G401.6 (cell line): ENCODE measurements at regions not wholly inside any gene's neighbourhood (a gene's known extent, or its start where the extent isn't known, plus 50 kb on each side); places are given as distances from the start of the nearest gene placed in this dataset.

Experiments used
- FAIRE-seq: peaks from 2 replicates; lab custom pipeline; 2012; peaks lifted over from hg19 to GRCh38; lab: Jason Lieb, UNC

DNA sequence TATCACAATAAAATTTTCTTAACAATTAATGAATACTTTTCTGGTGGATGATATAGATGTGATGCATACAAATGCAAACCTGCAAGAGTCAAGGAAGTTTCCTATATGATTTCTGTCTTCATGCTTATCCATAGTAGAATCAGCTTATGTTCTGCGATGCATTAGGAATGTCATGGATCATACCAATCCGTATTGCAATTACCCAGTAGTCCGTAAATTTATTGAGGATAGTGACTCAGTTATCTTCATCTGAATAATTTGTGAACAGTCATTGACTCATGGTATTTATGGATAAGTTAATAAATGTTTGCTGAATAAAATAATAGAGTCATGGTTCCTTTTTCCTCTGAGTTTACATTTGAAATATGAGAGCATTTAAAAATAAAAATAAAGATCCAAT, 483.4 kb downstream of the LRFN5 start:
- FAIRE-seq: no peak

DNA sequence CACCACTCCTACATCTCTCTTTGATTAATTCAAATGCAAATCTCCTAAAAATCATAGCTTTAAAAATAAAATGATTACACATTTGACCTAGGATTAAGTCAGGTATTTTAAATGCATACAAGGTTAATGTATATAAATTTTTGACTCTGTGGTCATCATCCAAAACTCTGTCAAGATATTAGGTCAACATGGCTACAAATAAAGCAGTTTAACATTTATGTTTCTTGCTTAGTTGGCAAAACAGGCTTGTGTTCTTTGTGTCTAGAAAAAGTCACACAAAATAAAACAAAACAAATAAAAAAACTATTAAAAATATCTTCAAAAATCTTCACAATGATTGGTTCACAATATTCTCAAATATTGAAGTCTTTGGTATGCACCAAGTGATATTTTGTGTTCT, 473.2 kb downstream of the LRFN5 start:
- no peak for FAIRE-seq

DNA sequence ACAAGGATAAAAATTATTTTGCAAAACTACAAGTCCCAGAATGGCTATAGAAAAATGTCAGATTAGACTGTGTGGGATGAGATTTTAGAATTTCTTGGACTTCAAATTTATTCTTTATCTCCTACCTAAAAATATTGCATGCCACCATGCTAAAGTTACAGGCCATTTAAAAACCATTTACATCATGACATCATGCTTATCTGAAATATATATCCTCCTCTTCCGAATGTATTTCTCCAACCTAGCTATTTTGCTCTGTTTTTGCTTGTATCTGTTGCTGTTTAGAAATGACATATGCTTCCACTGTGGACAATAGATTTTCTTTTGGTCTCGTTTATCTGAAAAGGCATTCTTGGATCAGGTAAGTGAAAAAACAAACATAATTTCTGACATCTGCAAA, 471.7 kb downstream of the LRFN5 start:
- no peak for FAIRE-seq

DNA sequence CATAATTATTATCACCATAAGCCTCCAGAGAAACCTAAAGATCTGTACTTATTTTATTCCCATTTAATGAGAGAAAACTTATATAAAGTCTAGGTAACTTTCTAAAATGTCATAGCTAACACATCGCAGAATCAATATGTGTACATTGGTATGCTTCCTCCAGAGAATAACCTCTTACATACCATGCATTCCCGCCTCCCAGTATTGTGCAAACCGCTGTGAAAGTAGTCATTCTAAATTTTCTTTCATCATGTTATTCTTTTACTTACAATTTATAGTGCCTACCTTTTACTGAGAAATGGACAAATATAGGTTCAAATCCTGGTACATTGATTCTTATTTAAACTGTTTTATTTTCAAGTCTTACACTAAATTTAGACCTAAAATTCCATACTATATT, 463.4 kb downstream of the LRFN5 start:
- no peak for FAIRE-seq

DNA sequence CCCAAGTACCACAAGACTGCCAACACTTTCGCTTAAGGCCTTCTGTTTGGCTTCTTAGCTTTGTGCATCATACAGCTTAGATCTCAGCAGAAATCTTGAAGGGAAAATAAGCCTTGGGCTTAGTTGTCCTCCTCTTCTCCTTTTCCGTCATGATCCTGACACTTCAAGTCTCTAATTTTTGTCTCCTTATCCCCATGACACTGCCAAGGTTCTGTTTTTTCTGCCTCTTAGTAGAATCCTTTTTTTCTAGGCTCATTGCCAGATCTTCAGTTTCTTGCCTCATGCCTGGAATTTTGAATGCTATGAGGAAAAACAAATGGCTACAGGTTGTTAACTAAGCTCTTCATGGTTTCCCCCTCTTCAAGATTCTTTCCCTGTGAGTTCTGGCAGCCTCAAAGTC, 450.4 kb downstream of the LRFN5 start:
- no peak for FAIRE-seq

DNA sequence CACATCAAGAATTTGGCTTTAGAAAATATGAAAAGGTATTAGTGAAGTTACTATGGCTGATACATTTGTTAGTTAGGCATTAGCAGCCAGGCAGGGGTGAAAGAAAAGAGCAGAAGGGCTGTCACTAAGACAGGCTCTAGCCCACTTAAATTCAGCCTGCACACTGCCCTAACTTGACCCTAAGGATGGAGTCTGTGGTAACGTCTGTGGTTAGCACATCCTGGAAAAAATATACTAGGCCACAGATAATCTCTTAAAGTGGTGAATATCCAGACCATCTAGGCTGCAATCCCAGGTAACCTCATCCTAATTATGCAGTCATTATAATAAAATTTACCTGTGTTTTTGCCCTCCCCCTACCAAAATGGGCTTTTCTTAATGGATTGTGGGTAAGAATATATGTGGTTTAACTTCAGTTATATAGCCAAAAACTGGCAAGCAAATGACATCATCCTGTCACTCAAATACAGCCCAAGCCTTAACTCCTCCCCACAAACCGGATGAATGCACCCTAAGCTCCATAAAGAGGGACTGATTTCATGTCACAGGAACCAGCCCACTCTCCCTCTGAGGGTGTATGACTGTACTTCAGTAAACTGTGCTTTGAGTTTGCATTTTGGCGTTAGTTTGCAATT, 440.9 kb downstream of the LRFN5 start:
- no peak for FAIRE-seq

DNA sequence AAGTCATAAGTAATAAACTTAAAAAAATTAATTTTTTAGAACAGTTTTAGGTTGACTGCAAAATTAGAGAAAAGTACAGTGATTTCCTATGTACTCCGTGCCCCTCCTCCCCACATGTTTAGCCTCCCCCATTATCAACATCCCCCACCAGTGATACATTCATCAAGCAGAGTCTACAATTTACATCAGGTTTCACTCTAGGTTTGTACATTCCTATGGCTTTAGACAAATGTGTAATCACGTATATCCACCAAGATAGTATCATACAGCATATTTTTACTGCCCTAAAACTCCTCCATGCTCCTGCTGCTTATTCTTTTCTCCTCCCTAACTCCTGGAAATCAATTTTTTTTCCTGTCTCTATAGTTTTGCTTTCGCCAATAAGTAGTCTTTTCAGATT, 438.7 kb downstream of the LRFN5 start:
- no peak for FAIRE-seq

DNA sequence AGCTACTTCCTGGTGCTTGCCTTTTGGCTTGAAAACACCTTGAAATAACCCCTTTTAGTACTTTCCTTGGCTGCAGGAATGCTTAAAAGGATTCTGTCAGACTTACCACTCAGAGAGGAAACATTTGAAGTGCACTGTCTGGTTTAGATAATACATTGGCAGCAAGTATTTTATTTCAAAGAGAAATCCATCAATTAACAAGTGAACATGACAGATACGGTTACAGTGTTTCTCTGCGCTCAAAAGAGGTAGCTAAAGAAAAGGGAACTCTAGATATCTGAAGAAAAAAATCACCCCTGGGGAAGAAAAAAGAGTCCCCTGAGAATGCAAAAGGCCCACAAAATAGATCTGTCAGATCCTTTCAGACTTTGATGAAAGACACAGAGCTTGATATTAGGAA, 421.9 kb downstream of the LRFN5 start:
- FAIRE-seq: no peak

DNA sequence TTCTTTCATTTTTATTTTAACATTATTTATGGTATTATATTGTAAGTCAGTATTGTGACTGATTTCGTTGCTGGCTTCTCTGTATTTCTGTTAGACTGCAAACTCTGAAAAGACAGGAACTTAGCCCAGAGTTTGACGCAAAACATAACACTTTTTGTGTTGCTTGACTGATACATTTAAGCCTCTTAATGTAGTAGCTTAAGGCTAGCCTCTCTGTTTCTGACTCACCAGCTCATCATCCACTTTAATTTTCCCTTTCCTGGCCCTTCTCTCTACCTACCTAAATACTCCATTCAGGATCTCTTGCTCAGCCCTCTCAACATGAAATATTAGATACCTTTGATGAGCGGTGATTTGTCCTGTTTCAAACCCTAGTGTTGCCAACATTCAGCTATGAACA, 420.6 kb downstream of the LRFN5 start:
- no peak for FAIRE-seq

DNA sequence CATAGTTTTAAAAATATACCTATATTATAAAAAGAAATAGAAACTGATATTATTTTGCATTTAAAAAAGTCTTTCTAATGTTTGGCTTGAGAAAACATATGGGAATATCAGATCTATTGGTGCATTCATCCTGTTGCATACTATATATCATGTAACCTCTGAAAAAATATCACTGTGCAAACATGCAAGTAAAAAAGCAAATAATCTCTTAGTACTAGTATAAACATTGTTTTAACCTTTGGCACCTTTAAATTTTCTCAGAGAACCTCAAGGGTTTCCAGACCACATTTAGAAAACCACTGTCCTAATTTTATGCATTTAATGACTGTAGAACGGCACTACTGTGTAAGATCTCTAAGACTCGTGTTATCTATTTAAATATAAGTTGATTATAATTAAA, 416.8 kb downstream of the LRFN5 start:
- FAIRE-seq: no peak

DNA sequence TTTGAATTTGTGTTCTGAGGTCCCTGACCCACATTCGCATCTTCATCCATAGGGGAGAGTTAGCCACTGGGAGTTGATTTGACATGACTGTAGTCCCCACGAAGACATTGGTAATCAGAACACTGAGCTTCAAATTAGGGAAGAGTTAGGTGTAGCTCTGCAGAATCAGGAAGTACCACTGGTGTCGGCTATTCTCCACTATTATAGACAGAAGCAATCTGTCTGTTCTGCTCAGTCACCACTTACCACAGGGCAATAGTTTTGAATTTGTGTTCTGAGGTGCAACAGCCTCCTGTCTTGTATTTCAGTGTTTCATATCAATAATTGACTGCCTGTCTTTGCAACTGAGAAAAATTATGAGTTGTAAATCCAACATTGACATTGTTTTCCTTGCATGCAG, 407.6 kb downstream of the LRFN5 start:
- no peak for FAIRE-seq

DNA sequence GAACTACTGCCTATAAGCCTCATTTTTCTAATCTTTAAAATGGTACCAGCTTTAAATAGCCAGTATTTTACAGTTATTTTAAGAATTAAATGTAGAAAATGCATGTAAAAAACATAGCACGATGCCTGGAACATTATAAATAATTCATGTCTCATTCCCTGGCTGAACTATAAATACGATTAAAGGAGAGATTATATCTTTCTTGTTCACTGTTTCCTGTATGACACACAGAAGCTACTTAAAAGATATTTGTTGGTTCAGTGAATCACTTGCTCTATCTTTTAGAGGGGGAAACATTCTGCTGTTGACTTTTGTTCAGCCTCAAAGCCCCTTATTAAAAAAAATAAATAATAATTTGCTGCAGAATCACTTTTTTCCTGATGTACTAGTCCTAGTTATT, 406.9 kb downstream of the LRFN5 start:
- FAIRE-seq: no peak

DNA sequence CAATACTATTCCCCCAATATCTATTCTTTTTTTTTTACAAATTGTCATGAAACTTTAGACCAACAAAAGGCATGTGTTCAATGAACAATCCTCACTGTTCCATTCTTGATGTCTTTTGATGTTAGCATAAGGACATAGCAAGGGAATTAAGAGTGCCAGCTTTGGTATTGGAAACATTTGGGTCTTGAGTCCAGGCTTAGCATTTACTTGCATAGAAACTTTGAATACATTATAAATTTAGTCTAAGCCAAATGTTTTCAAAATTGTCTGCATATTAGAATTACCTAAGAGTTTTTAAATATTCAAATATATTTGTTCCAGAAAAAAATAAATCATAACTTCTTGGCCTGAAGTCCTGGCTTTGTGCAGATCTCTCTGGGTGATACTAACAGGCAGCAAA, 406.5 kb downstream of the LRFN5 start:
- FAIRE-seq: no peak

DNA sequence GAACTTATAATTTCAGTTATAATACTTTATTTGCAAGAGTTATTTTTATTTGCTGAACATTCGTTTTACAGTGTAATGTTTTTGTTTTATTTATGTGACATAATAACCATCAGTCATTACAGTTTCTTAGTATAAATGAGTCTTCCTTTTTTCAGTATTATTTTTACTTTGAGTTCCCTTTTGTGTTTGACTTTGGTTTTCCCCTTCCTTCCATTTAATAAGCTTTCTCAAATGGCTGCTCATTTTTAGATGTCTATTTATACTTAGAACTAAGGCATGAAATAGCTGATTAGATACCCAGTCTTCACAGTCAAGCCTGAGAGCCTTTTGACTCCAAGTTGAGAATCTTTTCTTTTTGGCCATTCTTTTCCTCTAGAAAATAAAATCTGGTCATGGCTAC, 404.5 kb downstream of the LRFN5 start:
- no peak for FAIRE-seq

DNA sequence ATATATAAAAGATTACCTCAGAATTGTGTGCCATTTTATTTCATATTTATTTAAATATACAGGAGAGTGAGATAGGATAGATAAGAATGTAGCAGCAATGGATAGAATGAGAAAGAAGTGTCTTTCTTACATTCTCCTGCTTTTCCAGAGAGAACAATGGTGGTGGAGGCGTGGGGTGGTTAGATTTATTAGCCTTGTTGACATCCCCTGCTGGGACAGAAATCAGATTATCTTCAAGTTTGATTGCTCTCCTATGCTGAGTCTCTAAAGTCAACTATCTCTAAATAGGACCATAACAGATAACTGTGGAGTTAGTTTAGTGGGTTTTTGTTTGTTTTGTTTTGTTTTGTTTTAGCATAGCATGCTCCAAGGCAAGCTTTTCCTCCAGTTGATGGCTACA, 397.6 kb downstream of the LRFN5 start:
- no peak for FAIRE-seq

DNA sequence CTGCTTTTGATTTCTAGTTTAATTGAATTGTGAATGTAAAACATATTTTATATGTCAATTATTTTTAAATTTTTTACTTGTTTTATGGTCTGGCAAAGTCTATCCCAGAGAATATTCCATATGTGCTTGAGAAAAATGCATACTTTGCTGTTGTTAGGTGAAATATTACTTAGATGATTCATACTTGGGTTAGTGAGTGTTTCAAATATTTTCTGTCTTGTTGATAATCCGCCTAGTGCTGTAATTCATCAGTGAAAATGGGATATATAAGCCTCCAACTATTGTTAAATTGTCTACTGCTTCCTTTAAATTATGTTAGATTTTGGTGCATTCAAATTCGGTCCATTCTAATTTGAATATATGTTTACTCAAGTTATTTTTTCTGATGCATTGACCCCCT, 395.5 kb downstream of the LRFN5 start:
- no peak for FAIRE-seq

DNA sequence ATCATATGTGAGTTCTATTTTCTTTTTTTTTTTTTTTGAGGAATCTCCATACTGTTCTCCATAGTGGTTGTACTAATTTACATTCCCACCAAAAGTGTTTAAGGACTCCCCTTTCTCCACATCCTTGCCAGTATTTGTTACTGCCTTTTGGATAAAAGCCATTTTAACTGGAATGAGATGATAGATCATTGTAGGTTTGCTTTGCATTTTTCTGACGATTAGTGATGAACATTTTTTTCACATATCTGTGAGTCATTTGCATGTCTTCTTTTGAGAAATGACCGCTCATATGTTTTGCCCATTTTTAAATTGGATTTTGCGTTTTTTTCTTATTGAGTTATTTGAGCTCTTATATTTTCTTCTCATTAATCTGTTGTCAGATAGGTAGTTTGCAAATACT, 394.8 kb downstream of the LRFN5 start:
- no peak for FAIRE-seq

DNA sequence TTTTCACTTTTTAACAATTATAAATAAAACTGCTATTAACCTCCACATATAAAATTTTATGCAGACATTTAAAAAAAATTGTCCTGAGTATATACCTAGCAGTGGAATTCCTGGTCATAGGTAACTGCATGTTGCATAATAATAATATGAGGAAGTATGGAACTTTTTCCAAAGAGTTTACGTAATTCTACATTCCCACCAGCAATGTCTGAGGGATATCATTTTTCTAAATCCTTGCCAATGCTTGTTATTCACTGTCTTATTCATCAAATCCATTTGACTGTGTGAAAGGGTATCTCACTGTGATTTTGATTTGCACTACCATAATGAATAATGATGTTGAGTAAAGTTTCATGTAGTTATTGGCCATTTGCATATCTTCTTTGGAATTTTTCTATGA, 393.8 kb downstream of the LRFN5 start:
- FAIRE-seq: no peak

DNA sequence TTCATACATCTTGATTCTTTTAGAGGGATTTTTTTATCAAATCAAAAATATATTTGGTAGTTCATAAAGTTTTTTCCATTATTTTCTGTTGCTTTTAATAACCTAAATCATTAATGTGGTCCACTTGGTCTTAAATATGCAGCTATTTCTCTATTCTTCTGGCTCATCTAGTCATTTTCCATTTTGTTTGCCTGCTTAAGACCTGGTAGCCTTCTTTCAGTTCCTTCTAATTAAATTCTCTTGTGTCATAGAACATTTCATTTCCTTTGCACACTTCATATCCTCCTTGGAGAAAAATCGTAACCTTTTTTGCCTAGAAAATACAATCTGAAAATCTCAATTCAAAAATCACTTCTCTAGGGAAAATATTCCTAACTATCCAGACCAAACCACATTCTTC, 387.0 kb downstream of the LRFN5 start:
- no peak for FAIRE-seq

DNA sequence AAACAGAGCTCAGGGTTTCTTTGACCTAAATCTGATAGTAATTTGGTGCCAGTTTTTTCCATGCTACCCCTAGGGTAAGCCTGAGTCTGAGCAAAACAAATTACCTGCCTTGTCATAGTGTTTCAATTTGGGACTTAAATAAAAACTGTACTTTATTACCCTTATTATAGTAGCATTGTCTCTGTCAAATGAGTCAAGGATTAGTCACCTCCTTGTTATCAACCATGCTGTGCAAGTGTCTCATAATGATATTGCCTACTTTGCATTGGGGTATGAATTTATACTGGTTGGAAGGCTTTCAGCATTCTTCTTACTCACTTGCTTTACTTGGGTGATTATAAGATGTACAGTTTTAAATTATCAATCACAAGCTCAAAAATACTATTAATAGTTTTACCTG, 380.0 kb downstream of the LRFN5 start:
- no peak for FAIRE-seq

DNA sequence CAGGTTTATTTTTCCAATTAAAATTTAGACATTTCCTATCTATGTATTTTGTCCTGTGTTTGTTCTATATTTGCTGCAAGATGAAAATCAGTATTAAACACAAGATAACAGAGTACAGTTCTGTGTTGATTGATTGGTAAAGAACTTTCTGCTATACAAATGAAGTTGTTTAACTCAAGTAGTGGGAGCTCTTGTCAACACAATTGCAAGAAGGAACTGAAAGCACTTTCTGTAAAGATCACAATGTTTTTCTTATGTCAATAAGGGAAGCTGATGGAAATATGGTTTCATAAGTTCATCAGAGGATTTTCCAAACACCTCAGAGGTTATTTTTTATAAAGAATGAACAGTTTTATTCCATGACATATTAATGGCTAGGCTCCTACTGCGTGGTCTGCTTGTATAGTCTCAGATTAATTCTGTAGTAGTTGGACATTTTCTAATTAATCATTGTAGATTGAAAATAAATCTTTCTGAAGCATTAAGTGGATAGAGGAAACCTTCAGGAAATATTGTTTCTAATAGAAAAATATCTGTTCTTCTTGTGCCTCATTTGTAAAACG, 379.5 kb downstream of the LRFN5 start:
- FAIRE-seq: no peak

DNA sequence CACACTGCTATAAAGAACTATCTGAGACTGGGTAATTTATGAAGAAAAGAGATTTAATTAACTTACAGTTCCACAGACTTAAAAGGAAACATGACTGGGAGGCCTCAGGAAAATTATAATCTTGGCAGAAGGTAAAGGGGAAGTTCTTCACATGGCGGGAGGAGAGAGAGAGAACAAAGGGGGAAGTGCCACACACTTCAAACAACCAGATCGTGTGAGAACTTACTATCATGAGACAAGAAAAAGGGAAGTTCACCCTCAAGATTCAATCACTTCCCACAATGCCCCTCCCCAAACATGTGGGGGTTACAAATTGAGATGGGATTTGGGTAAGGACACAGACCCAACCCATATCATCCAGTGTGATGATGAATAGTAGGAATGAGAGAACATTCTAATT, 366.5 kb downstream of the LRFN5 start:
- FAIRE-seq: no peak

DNA sequence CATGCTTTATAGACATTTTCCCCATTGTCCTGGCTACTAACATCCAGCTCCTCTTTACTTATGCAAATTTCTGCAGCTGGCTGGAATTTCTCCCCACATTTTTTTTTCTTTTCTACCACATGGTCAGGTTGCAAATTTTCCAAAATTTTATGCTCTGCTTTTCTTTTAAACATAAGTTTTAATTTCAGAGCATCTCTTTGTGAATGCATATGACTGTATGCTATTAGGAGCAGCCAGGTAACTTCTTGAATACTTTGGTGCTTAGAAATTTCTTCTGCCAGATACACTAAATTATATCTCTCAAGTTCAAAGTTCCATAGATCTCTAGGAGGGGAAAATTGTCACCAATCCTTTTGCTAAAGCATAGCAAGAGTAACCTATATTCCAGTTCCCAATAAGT, 365.9 kb downstream of the LRFN5 start:
- FAIRE-seq: no peak

DNA sequence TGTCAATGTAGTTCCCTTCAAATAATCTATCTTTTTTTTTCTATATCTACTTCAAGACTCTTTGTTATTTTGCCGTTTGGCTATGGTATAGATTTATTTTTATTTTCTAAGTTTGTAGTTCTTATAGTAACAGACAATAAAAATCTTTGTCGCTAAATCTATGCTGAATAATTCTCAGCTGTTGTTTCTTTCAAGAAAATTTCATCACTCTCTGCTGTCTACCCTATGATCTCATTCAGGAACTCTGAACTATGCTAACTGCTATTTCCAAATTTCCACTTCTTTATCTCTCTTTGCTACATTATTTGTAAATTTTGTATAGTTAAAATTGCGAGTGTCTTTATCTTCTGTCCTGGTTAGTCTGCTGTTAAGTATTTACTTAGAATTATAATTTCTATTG, 353.6 kb downstream of the LRFN5 start:
- no peak for FAIRE-seq

DNA sequence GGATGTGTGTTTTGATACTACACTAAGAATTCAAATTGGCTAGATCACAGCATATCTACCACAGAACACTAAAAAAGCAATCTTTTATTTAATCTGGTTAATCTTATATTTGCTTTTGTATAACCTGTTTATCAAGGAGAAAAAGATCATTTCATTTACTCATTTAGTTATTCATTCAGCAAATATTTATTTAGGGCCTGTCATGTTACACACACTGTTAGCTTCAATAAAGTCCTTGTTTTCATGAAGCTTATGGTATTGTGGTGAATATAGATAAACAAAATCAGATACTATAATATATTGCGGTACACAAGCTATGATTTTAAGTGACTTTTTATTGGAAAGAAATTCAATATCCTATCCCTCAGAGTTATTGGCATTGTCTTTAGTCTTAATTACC, 350.8 kb downstream of the LRFN5 start:
- FAIRE-seq: no peak
